OCI-LY3 (cell line): ENCODE measurements at regions not wholly inside any gene's neighbourhood (a gene's known extent, or its start where the extent isn't known, plus 50 kb on each side); places are given as distances from the start of the nearest gene placed in this dataset.

Source experiments
- H2AFZ ChIP-seq: fragments of 200-600, 300-600 bp; shearing (Covaris generic); 2 replicates; pipeline ENCODE4 v1.6.0; 2014; ENCODE audit warnings: antibody characterized with exemption, low read depth, low read length
- H3K27ac ChIP-seq: fragments of 200-600, 300-600 bp; sonication (generic); 2 replicates; pipeline ENCODE4 v1.5.1; 2014; ENCODE audit warnings: mild to moderate bottlenecking, low read length, moderate library complexity, mixed read lengths
- H3K27me3 ChIP-seq: fragments of 200-600, 300-600 bp; sonication (generic); 2 replicates; pipeline ENCODE4 v1.6.1; 2014; ENCODE audit warnings: low read depth, low read length, mixed read lengths
- H3K36me3 ChIP-seq: fragments of 200-600, 300-600 bp; sonication (generic); replicated peaks from 2 replicates; pipeline ENCODE3; 2014; ENCODE audit warnings: low read depth, low read length, mixed read lengths
- H3K4me1 ChIP-seq: fragments of 300-600, 200-600 bp; sonication (generic); 2 replicates; pipeline ENCODE4 v1.6.1; 2014; ENCODE audit warnings: low read length, mixed read lengths
- H3K4me2 ChIP-seq: fragments of 200-600, 300-600 bp; sonication (generic); 2 replicates; pipeline ENCODE4 v1.6.1; 2014; ENCODE audit warnings: low read length, mixed read lengths
- H3K4me3 ChIP-seq: fragments of 300-600, 200-600 bp; sonication (generic); 2 replicates; pipeline ENCODE4 v1.5.1; 2014; ENCODE audit warnings: antibody characterized with exemption, mild to moderate bottlenecking, low read length, moderate library complexity
- H3K79me2 ChIP-seq: fragments of 300-600, 200-600 bp; shearing (Covaris generic); 2 replicates; pipeline ENCODE4 v1.6.1; 2014; ENCODE audit warnings: mild to moderate bottlenecking, low read length, mixed read lengths
- H3K9ac ChIP-seq: fragments of 300-600, 200-600 bp; shearing (Covaris generic); 2 replicates; pipeline ENCODE4 v1.6.0; 2014; ENCODE audit warnings: mild to moderate bottlenecking, low read length, moderate library complexity
- H3K9me3 ChIP-seq: fragments of 200-600, 300-600 bp; shearing (Covaris generic); 2 replicates; pipeline ENCODE4 v1.6.1; 2014; ENCODE audit warnings: low read length, mixed read lengths; ENCODE audit not compliant: insufficient read depth
- H4K20me1 ChIP-seq: fragments of 200-600, 300-600 bp; sonication (generic); 2 replicates; pipeline ENCODE4 v1.6.1; 2016; ENCODE audit warnings: low read length, mixed read lengths; ENCODE audit not compliant: insufficient read depth
- CTCF ChIP-seq: fragments of 200-600, 300-600 bp; sonication (generic); IDR thresholded peaks from 2 replicates; pipeline ENCODE4 v1.5.1; 2014; ENCODE audit warnings: antibody characterized with exemption, low read length, low read depth
- EZH2phosphoT487 ChIP-seq: fragments of 200-600 bp; shearing (Covaris generic); IDR thresholded peaks from 2 replicates; pipeline ENCODE4 v1.6.1; 2018; ENCODE audit warnings: antibody characterized with exemption, mixed run types, low read depth

- peak overlapping the region; percentile 55 for H3K27ac ChIP-seq
- peaks cover 60% of the 10 kb centered on the region for H3K4me1 ChIP-seq
- H2AFZ ChIP-seq, result no peak overlapping the region
- peak overlapping the region; percentile 73 for H3K4me2 ChIP-seq
- TF ChIP-seq CTCF, result peak; percentile 55
- no peak for TF ChIP-seq EZH2phosphoT487
- H3K4me3 ChIP-seq, result peak overlapping the region; percentile 58
- no peaks in the 10 kb centered on the region for H3K9me3 ChIP-seq
- peaks cover 55% of the 10 kb centered on the region for H3K36me3 ChIP-seq
- H3K9ac ChIP-seq, result peak overlapping the region; percentile 29; the same call in 1 of the 2 replicates
- no peaks in the 10 kb centered on the region for H3K27me3 ChIP-seq
- peaks cover 95% of the 10 kb centered on the region for H4K20me1 ChIP-seq
- peaks cover 99% of the 10 kb centered on the region for H3K79me2 ChIP-seq
Observed at GRCh38 chr6:25027221-25027916, 91.6 kb upstream of the RIPOR2 start.

GRCh38 chr6:25028328-25028727 lies 92.6 kb upstream of the RIPOR2 start:
- Histone ChIP-seq H2AFZ (no peak overlapping the region), H3K4me2 (peak overlapping the region; percentile 73), H3K36me3 (peaks cover 58% of the 10 kb centered on the region), H3K27me3 (no peaks in the 10 kb centered on the region), H3K79me2 (peaks cover 99% of the 10 kb centered on the region), H3K4me3 (peak overlapping the region; percentile 58), H4K20me1 (peaks cover 95% of the 10 kb centered on the region), H3K9me3 (no peaks in the 10 kb centered on the region), H3K27ac (peak overlapping the region; percentile 55), H3K4me1 (peaks cover 63% of the 10 kb centered on the region), H3K9ac (peak overlapping the region; percentile 29; the same call in 1 of the 2 replicates)
- no peak for TF ChIP-seq EZH2phosphoT487
- no peak for TF ChIP-seq CTCF

- peaks cover 61% of the 10 kb centered on the region for H3K36me3 ChIP-seq
- H3K9ac ChIP-seq, result no peak overlapping the region
- H3K27me3 ChIP-seq, result no peaks in the 10 kb centered on the region
- peaks cover 78% of the 10 kb centered on the region for H3K4me1 ChIP-seq
- peaks cover 94% of the 10 kb centered on the region for H4K20me1 ChIP-seq
- H3K4me2 ChIP-seq, result 0 out of 2 replicates have a peak overlapping the region, but pooled peaks have one; percentile 15
- no peaks in the 10 kb centered on the region for H3K9me3 ChIP-seq
- H2AFZ ChIP-seq, result no peak overlapping the region
- H3K4me3 ChIP-seq, result no peak overlapping the region
- H3K79me2 ChIP-seq, result peaks cover 99% of the 10 kb centered on the region
- no peak for TF ChIP-seq EZH2phosphoT487
- no peak overlapping the region for H3K27ac ChIP-seq
Observed at GRCh38 chr6:25032934-25033333, 97.2 kb upstream of the RIPOR2 start.

- H4K20me1 ChIP-seq, result peaks cover 95% of the 10 kb centered on the region
- peak overlapping the region; percentile 100 for H3K4me3 ChIP-seq
- peaks cover 99% of the 10 kb centered on the region for H3K79me2 ChIP-seq
- peaks cover 74% of the 10 kb centered on the region for H3K4me1 ChIP-seq
- peaks cover 73% of the 10 kb centered on the region for H3K36me3 ChIP-seq
- peak overlapping the region; percentile 49 for H3K9ac ChIP-seq
- H3K9me3 ChIP-seq, result no peaks in the 10 kb centered on the region
- H2AFZ ChIP-seq, result no peak overlapping the region
- H3K27ac ChIP-seq, result peak overlapping the region; percentile 48
- no peaks in the 10 kb centered on the region for H3K27me3 ChIP-seq
- H3K4me2 ChIP-seq, result peak overlapping the region; percentile 99
- no peak for TF ChIP-seq CTCF
Observed at GRCh38 chr6:25034431-25034921, 98.7 kb upstream of the RIPOR2 start.
